Upper lobe of right lung (tissue), 1 donor: ENCODE measurements at regions not wholly inside any gene's neighbourhood (a gene's known extent, or its start where the extent isn't known, plus 50 kb on each side); places are given as distances from the start of the nearest gene placed in this dataset.
"Not testable (repeated sequence)": the region's sequence is repeated elsewhere in the genome, so short reads cannot be mapped to it uniquely, and the experiment has no call there.

Experiments used
- ATAC-seq: fragments of 200-7000 bp; cut with Tn5 transposase; one replicate; pipeline ENCODE4 v1.9.1; 2020; ENCODE audit warnings: mild to moderate bottlenecking, moderate library complexity
- DNase-seq: peaks from one replicate; pipeline ENCODE4 v3.0.0-alpha.2; 2020
- H3K27ac ChIP-seq: fragments of 200-600 bp; one replicate; pipeline ENCODE4 v1.8.0; 2022
- H3K27me3 ChIP-seq: fragments of 200-600 bp; one replicate; pipeline ENCODE4 v1.8.0; 2022; ENCODE audit warnings: mild to moderate bottlenecking
- H3K36me3 ChIP-seq: fragments of 200-600 bp; one replicate; pipeline ENCODE4 v1.8.0; 2022
- H3K4me1 ChIP-seq: fragments of 200-600 bp; one replicate; pipeline ENCODE4 v1.8.0; 2022
- H3K4me3 ChIP-seq: fragments of 200-600 bp; one replicate; pipeline ENCODE4 v1.8.0; 2022; ENCODE audit warnings: mild to moderate bottlenecking
- H3K9me3 ChIP-seq: fragments of 200-600 bp; one replicate; pipeline ENCODE4 v1.8.0; 2022
- intact Hi-C: fragments of 100-400 bp; cut with DNase I; formaldehyde crosslinking; loops from one replicate; pipeline ENCODE4 v1.11.0; 2022
- TF ChIP-seq, protein P1 (sequence below): fragments of 200-600 bp; IDR thresholded peaks from one replicate; pipeline ENCODE4 v1.8.0; 2022; ENCODE audit warnings: antibody characterized with exemption
- donor health status: DM: no; HTN: yes; CAD: no; lungs with severe emphysema.

DNA sequence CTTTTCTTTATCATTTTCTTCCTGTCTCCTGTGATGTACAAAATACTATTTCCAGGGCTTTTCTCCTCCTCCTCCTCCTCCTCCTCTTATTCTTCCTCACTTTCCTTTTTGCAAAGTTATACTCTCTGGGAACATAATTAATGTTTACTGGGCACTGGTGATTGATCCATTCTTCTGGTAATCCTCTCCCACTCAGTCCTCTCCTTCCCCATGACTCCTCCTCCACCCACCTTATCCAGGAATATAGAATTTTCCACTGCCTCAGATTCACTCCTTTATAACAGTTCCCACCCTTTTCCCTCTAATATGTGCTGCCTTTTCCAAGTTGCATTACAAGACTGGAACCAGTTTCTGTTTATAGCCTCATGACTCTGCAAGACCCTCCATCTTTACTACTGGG lies 62.5 kb upstream of the IYD start:
- DNase-seq (no peak), ATAC-seq (no peak)
- intact Hi-C loops = no loop called here
- H3K27ac ChIP-seq = no peak overlapping the region
- H3K4me1 ChIP-seq = no peaks in the 10 kb centered on the region
- TF ChIP-seq, protein P1, sequence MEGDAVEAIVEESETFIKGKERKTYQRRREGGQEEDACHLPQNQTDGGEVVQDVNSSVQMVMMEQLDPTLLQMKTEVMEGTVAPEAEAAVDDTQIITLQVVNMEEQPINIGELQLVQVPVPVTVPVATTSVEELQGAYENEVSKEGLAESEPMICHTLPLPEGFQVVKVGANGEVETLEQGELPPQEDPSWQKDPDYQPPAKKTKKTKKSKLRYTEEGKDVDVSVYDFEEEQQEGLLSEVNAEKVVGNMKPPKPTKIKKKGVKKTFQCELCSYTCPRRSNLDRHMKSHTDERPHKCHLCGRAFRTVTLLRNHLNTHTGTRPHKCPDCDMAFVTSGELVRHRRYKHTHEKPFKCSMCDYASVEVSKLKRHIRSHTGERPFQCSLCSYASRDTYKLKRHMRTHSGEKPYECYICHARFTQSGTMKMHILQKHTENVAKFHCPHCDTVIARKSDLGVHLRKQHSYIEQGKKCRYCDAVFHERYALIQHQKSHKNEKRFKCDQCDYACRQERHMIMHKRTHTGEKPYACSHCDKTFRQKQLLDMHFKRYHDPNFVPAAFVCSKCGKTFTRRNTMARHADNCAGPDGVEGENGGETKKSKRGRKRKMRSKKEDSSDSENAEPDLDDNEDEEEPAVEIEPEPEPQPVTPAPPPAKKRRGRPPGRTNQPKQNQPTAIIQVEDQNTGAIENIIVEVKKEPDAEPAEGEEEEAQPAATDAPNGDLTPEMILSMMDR = no peak
- H3K4me3 ChIP-seq = no peak overlapping the region
- no peaks in the 10 kb centered on the region for H3K36me3 ChIP-seq
- no peaks in the 10 kb centered on the region for H3K27me3 ChIP-seq
- no peaks in the 10 kb centered on the region for H3K9me3 ChIP-seq

DNA sequence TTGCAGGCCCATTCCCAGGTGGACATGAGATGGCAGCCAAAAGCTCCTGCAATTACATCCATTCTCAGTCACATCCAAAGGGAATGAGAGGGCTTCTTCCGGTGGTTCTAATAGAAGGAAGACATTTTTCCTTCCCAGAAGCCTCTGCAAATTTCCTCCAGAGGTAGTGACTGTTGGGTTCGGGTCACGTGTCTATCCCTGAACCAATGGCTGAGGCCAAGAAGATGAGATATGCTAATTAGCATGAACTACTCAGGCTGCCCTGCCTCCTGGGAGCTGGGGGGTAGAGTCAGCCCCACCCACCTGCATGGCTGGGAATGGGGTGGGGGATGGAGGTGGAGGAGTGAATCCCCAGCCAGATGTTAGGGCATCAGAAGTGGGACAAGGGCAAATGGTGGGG lies 61.3 kb upstream of the IYD start:
- DNase-seq = no peak
- Histone ChIP-seq H3K4me3 (no peak overlapping the region), H3K27ac (no peak overlapping the region), H3K36me3 (no peaks in the 10 kb centered on the region), H3K27me3 (no peaks in the 10 kb centered on the region), H3K4me1 (peaks cover 3% of the 10 kb centered on the region), H3K9me3 (no peaks in the 10 kb centered on the region)
- TF ChIP-seq, protein P1 = no peak
- ATAC-seq = no peak
- intact Hi-C loops = no loop called here

DNA sequence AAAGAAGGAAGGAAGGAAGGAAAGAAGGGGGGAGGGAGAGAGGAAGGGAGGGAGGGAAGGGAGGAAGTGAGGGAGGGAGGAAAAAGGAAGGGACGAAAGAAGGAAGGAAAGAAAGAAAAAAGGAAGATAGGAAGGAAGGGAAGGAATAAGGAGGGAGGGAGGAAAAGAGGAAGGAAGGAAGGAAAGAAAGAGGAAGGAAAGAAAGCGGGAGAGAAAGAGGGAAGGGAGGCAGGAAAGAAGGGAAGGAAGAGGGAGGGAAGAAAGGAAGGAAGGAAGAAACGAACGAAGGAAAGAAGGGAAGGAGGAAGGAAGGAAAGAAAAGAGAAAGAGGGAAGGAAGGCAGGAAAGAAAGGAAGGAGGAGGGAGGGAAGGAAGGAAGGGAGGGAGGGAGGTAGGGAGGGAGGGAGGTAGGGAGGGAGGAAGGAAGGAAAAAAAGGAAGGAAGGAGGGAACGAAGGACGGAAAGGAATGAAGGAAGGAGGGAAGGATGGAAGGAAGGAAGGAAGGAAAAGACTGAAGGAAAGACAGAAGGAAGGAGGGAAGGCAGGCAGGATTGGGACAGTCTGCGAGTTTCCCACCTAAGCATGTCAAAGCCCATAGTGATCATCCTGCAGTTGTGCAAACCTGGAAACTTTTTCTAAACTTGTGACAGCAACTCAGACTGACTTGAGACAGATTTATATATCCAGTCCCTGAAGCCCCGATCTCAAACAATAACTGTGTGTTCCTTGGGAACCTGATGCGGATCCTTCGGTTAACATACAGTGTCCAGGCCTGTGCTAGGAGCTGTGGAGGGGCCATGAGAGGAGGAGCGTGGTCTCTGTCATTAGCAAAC lies 59.8 kb upstream of the IYD start:
- H3K9me3 ChIP-seq = no peaks in the 10 kb centered on the region
- no peaks in the 10 kb centered on the region for H3K27me3 ChIP-seq
- peaks cover 3% of the 10 kb centered on the region for H3K4me1 ChIP-seq
- H3K27ac ChIP-seq = no peak overlapping the region
- H3K36me3 ChIP-seq = no peaks in the 10 kb centered on the region
- H3K4me3 ChIP-seq = no peak overlapping the region
- intact Hi-C loops = no loop called here
- no peak for DNase-seq
- TF ChIP-seq, protein P1 = no peak
- no peak for ATAC-seq

DNA sequence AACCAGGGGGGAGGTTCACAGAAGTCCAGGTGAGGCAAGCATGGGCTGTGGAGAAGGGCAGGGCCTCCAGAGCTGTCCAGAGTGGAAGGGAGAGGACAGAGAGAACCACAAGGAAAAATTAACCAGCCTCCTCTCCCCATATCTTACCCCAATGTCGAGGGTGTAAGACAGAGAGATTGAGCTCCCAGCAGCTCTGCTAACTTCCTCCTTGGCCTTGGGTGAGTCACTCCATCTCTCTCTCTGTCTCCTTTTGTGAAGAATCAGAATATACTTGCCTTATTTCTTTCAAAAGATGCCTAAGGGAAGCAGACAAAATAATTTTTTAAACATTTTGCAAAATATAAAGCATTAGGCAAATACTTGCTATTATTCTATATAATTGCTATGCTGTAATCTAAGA lies 58.3 kb upstream of the IYD start:
- TF ChIP-seq, protein P1 = no peak
- intact Hi-C loops = no loop called here
- no peaks in the 10 kb centered on the region for H3K27me3 ChIP-seq
- H3K36me3 ChIP-seq = no peaks in the 10 kb centered on the region
- no peak overlapping the region for H3K27ac ChIP-seq
- DNase-seq (no peak), ATAC-seq (no peak)
- H3K4me1 ChIP-seq = peaks cover 3% of the 10 kb centered on the region
- no peak overlapping the region for H3K4me3 ChIP-seq
- H3K9me3 ChIP-seq = no peaks in the 10 kb centered on the region

DNA sequence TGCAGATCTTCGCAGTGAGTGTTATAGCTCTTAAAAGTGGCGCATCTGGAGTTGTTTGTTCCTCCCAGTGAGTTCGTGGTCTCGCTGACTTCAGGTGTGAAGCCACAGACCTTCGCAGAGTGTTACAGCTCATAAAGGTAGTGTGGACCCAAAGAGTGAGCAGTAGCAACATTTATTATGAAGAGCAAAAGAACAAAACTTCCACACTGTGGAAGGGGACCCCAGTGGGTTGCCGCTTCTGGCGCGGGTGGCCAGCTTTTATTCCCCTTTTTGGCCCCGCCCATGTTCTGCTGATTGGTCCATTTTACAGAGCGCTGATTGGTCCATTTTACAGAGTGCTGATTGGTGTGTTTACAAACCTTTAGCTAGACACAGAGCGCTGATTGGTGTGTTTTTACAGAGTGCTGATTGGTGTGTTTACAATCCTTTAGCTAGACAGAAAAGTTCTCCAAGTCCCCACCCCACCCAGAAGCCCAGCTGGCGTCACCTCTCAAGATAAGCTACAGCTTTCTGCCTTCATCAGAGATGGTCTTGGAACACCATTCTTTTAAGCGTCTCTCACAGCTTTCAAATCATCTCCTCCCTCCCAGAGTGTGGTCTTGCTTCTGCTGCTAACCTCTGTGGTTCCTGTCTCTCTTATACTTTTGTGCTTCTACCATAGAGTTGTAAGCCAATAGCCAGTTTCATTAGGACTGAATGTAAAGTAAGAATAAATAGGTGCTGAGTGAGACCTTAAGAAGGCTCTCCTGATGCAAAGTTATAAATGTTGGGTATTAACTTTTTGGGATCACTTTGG lies 57.5 kb upstream of the IYD start:
- DNase-seq, intact Hi-C loops, H3K4me1 ChIP-seq, H3K36me3 ChIP-seq, H3K4me3 ChIP-seq, ATAC-seq, H3K9me3 ChIP-seq, H3K27ac ChIP-seq, H3K27me3 ChIP-seq: not testable (repeated sequence)

DNA sequence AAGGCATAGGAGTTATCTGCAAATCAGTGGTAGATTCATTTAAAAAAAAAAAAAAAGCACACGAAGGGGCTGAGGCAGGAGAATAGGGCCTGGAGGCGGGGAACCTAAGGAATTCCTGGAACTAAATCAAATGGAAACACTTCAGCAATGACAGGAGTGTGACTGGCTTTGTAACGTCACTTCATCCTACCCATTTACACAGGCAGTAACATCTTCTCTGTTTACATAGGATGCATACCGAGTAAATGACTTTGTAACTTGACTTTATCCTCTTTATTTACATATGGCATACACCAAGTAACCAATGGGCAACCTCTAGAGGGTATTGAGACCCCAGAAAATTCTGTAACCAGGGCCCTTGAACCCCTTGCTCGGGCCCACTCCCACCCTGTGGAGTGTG lies 56.4 kb upstream of the IYD start:
- Histone ChIP-seq H3K27me3 (no peaks in the 10 kb centered on the region), H3K4me1 (peaks cover 3% of the 10 kb centered on the region), H3K36me3 (no peaks in the 10 kb centered on the region), H3K4me3 (no peak overlapping the region), H3K27ac (no peak overlapping the region), H3K9me3 (no peaks in the 10 kb centered on the region)
- ATAC-seq (no peak), DNase-seq (no peak)
- TF ChIP-seq, protein P1 = no peak
- intact Hi-C loops = no loop called here
